ENCODE measurements at regions not wholly inside any gene's neighbourhood (a gene's known extent, or its start where the extent isn't known, plus 50 kb on each side); places are given as distances from the start of the nearest gene placed in this dataset.

GRCh38 chr4:13966231-13967195, 339.0 kb upstream of the BOD1L1 start:
- DNase-seq (ENCODE audit: low read depth in 2 of 2) = peak; percentile 85 to 89
- no peak overlapping the region for H3K4me3 ChIP-seq (replicated peaks in 1 of 2; ENCODE audit: low read depth in 2 of 2, low read length in 2 of 2)
- no peak for TF ChIP-seq CTCF (IDR thresholded peaks at IDR 0.05; ENCODE audit: low read depth, low read length)

DNA sequence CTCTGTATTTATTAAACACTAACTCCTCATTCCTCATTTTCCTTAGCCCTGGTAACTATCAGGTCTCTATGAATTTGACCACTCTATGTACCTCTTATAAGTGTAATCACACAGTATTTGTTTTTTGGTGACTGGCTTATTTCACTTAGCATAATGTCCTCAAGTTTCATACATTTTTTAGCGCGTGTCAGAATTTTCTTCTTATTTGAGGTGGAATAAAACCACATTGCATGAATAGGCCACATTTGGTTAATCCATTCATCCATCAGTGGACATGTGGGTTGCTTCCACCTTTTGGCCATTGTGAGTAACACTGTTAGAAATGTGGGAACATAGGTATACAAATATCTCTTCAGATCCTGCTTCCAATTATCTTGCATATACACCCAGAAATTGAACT, 341.2 kb upstream of the BOD1L1 start:
- DNase-seq (ENCODE audit: low read depth in 2 of 2) = no peak

GRCh38 chr4:13970349-13970748, 342.8 kb upstream of the BOD1L1 start:
- TF ChIP-seq CTCF (IDR thresholded peaks at IDR 0.05; ENCODE audit: low read depth, low read length) = no peak
- H3K4me3 ChIP-seq (replicated peaks in 1 of 2; ENCODE audit: low read depth in 2 of 2, low read length in 2 of 2) = no peak overlapping the region

More for the DNA sequence above, 341.2 kb upstream of the BOD1L1 start:
- no peak for TF ChIP-seq CTCF (IDR thresholded peaks at IDR 0.05; ENCODE audit: low read depth, low read length)
- H3K4me3 ChIP-seq (replicated peaks in 1 of 2; ENCODE audit: low read depth in 2 of 2, low read length in 2 of 2) = no peak overlapping the region

GRCh38 chr4:13977746-13978145, 350.2 kb upstream of the BOD1L1 start:
- no peak for DNase-seq (ENCODE audit: low read depth in 2 of 2)
- no peak overlapping the region for H3K4me3 ChIP-seq (replicated peaks in 1 of 2; ENCODE audit: low read depth in 2 of 2, low read length in 2 of 2)
- no peak for TF ChIP-seq CTCF (IDR thresholded peaks at IDR 0.05; ENCODE audit: low read depth, low read length)

More at GRCh38 chr4:13970349-13970748, 342.8 kb upstream of the BOD1L1 start:
- peak in 1 of 2 donors; percentile 63 for DNase-seq (ENCODE audit: low read depth in 2 of 2)

GRCh38 chr4:13980317-13981310, 353.1 kb upstream of the BOD1L1 start:
- peak; percentile 58 to 92 for DNase-seq (ENCODE audit: low read depth in 2 of 2)
- H3K4me3 ChIP-seq (replicated peaks in 1 of 2; ENCODE audit: low read depth in 2 of 2, low read length in 2 of 2) = no peak overlapping the region
- no peak for TF ChIP-seq CTCF (IDR thresholded peaks at IDR 0.05; ENCODE audit: low read depth, low read length)

DNA sequence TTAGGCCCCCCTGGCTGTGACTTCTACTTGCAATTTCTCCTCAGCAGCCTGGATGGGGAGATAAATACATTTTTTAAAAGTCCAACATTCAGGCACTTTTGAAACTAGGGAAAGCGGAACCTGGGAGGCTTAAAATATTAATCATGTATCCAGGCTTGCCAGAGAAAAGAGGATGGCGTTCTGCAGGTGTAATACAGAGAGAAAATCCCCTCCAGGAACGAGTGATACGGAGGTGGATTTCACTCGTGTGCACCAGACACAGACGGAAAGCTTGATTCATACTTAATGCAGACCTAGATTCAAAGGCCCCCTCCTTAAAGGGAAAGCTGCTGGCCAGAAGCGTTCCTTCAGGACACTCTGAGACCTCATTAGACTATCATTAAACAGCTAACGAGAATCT, 354.0 kb upstream of the BOD1L1 start:
- H3K4me3 ChIP-seq (replicated peaks in 1 of 2; ENCODE audit: low read depth in 2 of 2, low read length in 2 of 2) = no peak overlapping the region
- no peak for DNase-seq (ENCODE audit: low read depth in 2 of 2)
- TF ChIP-seq CTCF (IDR thresholded peaks at IDR 0.05; ENCODE audit: low read depth, low read length) = no peak

Measured in cardiac fibroblast (primary cell).